HEK293T (cell line): ENCODE measurements at regions not wholly inside any gene's neighbourhood (a gene's known extent, or its start where the extent isn't known, plus 50 kb on each side); places are given as distances from the start of the nearest gene placed in this dataset.

Experiments
- CTCF ChIA-PET: fragments of 350-600 bp; formaldehyde crosslinking; extraction: SDS; loops from one replicate; lab custom pipeline; 2021; ENCODE audit warnings: antibody characterized with exemption, inconsistent platforms; lab: Yijun Ruan, JAX
- POLR2A ChIA-PET: fragments of 350-600 bp; formaldehyde crosslinking; extraction: SDS; loops from one replicate; lab custom pipeline; 2020; ENCODE audit warnings: antibody characterized with exemption, inconsistent platforms; lab: Yijun Ruan, JAX
- DNase-seq: peaks from one replicate; pipeline ENCODE4 v3.0.0; 2012; ENCODE audit warnings: mixed read lengths; ENCODE audit errors: extremely low spot score
- ARNT ChIP-seq: fragments of 450-650 bp; IDR thresholded peaks from 2 replicates; pipeline ENCODE4 v1.6.1; 2017; ENCODE audit warnings: mild to moderate bottlenecking
- BHLHE40 ChIP-seq: fragments of 450-650 bp; IDR thresholded peaks from 2 replicates; pipeline ENCODE4 v1.6.1; 2016; ENCODE audit warnings: mild to moderate bottlenecking, moderate library complexity, borderline replicate concordance
- CTBP1 ChIP-seq: fragments of 450-650 bp; IDR thresholded peaks from 2 replicates; pipeline ENCODE4 v1.6.1; 2016; ENCODE audit warnings: borderline replicate concordance
- ELF4 ChIP-seq: fragments of 450-650 bp; IDR thresholded peaks from 2 replicates; pipeline ENCODE4 v1.6.1; 2017; ENCODE audit warnings: antibody characterized with exemption
- FOXA1 ChIP-seq: fragments of 450-650 bp; IDR thresholded peaks from 2 replicates; pipeline ENCODE4 v1.6.1; 2016; ENCODE audit warnings: mild to moderate bottlenecking
- FOXK2 ChIP-seq: fragments of 450-650 bp; IDR thresholded peaks from 2 replicates; pipeline ENCODE4 v1.6.1; 2016; ENCODE audit warnings: mild to moderate bottlenecking
- FOXM1 ChIP-seq: fragments of 450-650 bp; IDR thresholded peaks from 2 replicates; pipeline ENCODE4 v1.6.1; 2017; ENCODE audit warnings: mild to moderate bottlenecking, borderline replicate concordance
- HDGF ChIP-seq: fragments of 450-650 bp; IDR thresholded peaks from 2 replicates; pipeline ENCODE4 v1.6.1; 2017; ENCODE audit warnings: antibody characterized with exemption, borderline replicate concordance
- L3MBTL2 ChIP-seq: fragments of 450-650 bp; conservative IDR thresholded peaks from 2 replicates; pipeline ENCODE4 v1.6.1; 2016; ENCODE audit warnings: mild to moderate bottlenecking
- LEF1 ChIP-seq: fragments of 450-650 bp; IDR thresholded peaks from 2 replicates; pipeline ENCODE4 v1.6.1; 2017; ENCODE audit warnings: mild to moderate bottlenecking, borderline replicate concordance
- NFRKB ChIP-seq: fragments of 450-650 bp; IDR thresholded peaks from 2 replicates; pipeline ENCODE4 v1.6.1; 2016; ENCODE audit warnings: mild to moderate bottlenecking, moderate library complexity
- PKNOX1 ChIP-seq: fragments of 450-650 bp; IDR thresholded peaks from 2 replicates; pipeline ENCODE4 v1.6.1; 2016
- SP1 ChIP-seq: fragments of 450-650 bp; IDR thresholded peaks from 2 replicates; pipeline ENCODE4 v1.6.1; 2017
- SUZ12 ChIP-seq: fragments of 450-650 bp; IDR thresholded peaks from 2 replicates; pipeline ENCODE4 v1.6.1; 2016; ENCODE audit warnings: mild to moderate bottlenecking
- TARDBP ChIP-seq: fragments of 450-650 bp; IDR thresholded peaks from 2 replicates; pipeline ENCODE4 v1.6.1; 2016
- ZNF384 ChIP-seq: fragments of 450-650 bp; IDR thresholded peaks from 2 replicates; pipeline ENCODE4 v1.6.1; 2016

DNA sequence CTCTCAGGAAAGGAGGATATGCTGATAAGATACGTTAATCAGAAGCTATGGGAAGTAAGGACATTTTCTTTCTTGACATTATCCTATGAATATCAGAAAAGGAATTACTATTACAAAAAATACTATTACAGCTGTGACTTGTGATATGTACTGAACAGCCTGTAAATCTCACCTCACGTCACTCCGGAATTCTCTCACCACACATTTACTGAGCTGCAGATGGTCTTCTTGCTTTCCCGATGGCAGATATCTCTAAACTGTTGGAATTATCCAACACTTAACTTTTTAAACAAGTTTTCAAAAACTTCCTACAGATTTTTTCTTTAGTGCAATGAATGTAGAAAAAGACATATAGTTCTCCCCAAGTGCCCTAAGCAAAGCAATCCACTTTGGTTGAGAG lies 313.4 kb downstream of the GPR37 start:
- POLR2A ChIA-PET: no interaction called here
- DNase-seq: no peak
- TF ChIP-seq SP1: no peak
- no peak for TF ChIP-seq FOXM1
- no peak for TF ChIP-seq ARNT
- TF ChIP-seq FOXK2: no peak
- TF ChIP-seq PKNOX1: no peak
- no peak for TF ChIP-seq LEF1
- no peak for TF ChIP-seq BHLHE40
- TF ChIP-seq NFRKB: no peak
- TF ChIP-seq ELF4: no peak
- no peak for TF ChIP-seq SUZ12
- TF ChIP-seq HDGF: no peak
- no peak for TF ChIP-seq ZNF384
- no peak for TF ChIP-seq FOXA1
- TF ChIP-seq TARDBP: no peak
- no peak for TF ChIP-seq CTBP1
- CTCF ChIA-PET: no interaction called here

DNA sequence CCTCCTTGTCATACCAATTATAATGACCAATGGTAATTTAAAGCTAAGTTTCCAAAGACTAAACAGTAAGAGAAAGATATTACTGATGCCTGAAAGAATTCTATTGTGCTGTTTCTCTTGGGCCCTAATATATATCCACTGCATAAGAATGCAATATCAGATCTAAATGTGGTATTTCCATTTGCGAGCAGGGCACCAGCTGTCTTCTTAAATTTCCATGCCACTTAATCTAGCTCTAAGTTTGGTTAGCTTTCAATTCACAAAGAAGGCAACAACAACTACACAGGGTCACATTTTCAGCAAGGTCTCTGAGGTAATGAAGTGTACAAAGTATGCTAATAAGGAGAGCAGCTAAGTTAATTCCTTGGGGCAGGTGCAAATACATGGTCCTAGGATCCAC lies 315.7 kb downstream of the GPR37 start:
- no peak for DNase-seq
- ChIA-PET POLR2A (no interaction called here), CTCF (no interaction called here)
- TF ChIP-seq FOXK2 (no peak), CTBP1 (no peak), NFRKB (no peak), FOXA1 (no peak), BHLHE40 (no peak), SUZ12 (no peak), FOXM1 (no peak), ELF4 (no peak), TARDBP (no peak), PKNOX1 (no peak), SP1 (no peak), LEF1 (no peak), L3MBTL2 (no peak), HDGF (no peak), ZNF384 (no peak), ARNT (no peak)

- ChIA-PET POLR2A (no interaction called here), CTCF (no interaction called here)
- no peak for TF ChIP-seq LEF1
- no peak for TF ChIP-seq FOXM1
- no peak for TF ChIP-seq L3MBTL2
- no peak for TF ChIP-seq SP1
- no peak for TF ChIP-seq NFRKB
- no peak for DNase-seq
Observed at GRCh38 chr7:124444696-124445480, 320.7 kb downstream of the GPR37 start.

DNA sequence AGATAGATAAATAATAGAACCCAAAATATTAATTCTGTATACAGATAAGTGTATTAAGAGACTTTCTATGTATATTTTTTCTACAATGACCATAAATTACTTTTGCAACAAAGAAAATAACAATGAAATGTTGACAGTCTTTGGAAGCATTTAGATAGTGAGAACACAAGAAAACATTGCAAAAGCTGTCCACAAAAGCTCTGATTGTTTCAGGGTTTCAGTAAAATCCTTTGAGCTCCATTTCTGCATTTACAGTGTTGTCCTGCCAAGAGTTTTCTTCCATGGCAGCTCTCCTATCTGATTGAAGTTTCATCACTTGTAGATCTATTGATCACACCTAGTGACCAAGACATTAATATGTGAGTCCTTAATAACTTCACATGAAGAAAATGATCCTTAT lies 321.8 kb downstream of the GPR37 start:
- POLR2A ChIA-PET: no interaction called here
- DNase-seq: no peak
- CTCF ChIA-PET: no interaction called here
- TF ChIP-seq SP1 (no peak), FOXA1 (no peak), CTBP1 (no peak), LEF1 (no peak), HDGF (no peak), ARNT (no peak), TARDBP (no peak), L3MBTL2 (no peak), NFRKB (no peak), PKNOX1 (no peak), SUZ12 (no peak), BHLHE40 (no peak), FOXM1 (no peak), FOXK2 (no peak), ELF4 (no peak)

DNA sequence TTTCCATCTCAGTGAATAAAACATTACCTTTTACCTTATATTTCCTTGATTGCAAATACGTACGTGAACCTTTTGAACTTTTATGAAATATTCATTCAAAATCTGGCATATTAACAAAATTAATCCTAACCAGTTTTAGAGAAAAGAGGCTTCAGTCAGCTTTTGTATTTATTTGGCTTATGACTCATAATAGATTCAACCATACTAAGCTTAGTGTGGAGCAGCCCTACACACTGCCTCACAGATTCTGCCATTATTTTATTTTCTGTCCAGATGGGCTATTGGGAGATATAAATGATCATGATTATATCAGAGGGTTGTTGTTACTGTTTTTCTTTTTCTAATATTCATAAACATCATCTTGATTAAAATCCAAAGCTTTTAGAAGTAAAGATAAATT lies 325.5 kb downstream of the GPR37 start:
- POLR2A ChIA-PET: no interaction called here

More for the DNA sequence above, 325.5 kb downstream of the GPR37 start:
- no peak for DNase-seq
- TF ChIP-seq ELF4 (no peak), SP1 (no peak), ARNT (no peak), LEF1 (no peak), CTBP1 (no peak), FOXM1 (no peak), SUZ12 (no peak), TARDBP (no peak), HDGF (no peak), FOXA1 (no peak), PKNOX1 (no peak)
- CTCF ChIA-PET: no interaction called here
